22Rv1 (cell line): ENCODE measurements at regions not wholly inside any gene's neighbourhood (a gene's known extent, or its start where the extent isn't known, plus 50 kb on each side); places are given as distances from the start of the nearest gene placed in this dataset.

Source experiments
- CTCF ChIP-seq: fragments of 450-650 bp; IDR thresholded peaks from 2 replicates; pipeline ENCODE4 v1.5.1; 2017; ENCODE audit warnings: mild to moderate bottlenecking
- ZFX ChIP-seq: fragments of 450-650 bp; IDR thresholded peaks from 2 replicates; pipeline ENCODE4 v1.6.1; 2017; ENCODE audit warnings: antibody characterized with exemption, borderline replicate concordance

DNA sequence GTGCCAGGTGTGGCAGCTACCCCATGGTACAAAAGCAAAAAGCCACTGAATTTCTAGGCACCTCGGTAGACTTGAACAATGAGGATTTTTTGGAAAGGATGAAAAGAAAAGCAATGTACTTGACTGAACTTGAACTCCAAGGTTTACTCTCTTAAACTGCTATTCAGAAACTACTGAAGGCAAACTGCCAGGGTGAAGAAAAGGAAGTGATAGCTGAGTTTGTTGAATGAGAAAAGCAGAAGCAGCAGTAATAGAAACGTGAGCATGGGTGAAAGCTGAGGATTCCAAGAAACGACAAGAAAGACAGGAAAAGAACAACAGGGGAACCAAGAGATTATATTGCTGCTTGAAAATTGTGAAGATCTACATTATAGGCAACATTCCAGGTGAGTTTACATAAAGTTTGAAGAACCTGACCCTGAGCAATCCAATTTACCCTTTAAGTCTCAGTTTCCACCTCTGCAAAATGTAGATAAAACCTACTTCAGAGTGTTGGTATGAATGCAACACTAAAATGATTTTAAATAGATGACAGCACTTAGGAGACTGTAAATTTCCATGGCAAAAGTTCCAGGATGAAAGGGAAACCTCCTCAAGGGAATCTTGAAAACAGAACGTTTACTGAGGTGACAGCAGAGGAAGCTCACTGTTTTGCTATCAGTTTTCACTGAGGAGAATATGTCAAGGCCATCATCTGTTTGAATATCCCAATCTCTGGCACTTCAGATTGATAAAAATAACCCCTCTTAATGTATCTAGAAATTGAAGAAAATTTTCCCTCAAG is 245.8 kb downstream of the SPATA31D1 start:
- TF ChIP-seq CTCF (no peak), ZFX (no peak)
